Superior temporal gyrus (tissue), 1 donor: ENCODE measurements at regions not wholly inside any gene's neighbourhood (a gene's known extent, or its start where the extent isn't known, plus 50 kb on each side); places are given as distances from the start of the nearest gene placed in this dataset.

Source experiments
- DNase-seq: peaks from one replicate; pipeline ENCODE4 v3.0.0-alpha.2; 2016; ENCODE audit errors: extremely low spot score

DNA sequence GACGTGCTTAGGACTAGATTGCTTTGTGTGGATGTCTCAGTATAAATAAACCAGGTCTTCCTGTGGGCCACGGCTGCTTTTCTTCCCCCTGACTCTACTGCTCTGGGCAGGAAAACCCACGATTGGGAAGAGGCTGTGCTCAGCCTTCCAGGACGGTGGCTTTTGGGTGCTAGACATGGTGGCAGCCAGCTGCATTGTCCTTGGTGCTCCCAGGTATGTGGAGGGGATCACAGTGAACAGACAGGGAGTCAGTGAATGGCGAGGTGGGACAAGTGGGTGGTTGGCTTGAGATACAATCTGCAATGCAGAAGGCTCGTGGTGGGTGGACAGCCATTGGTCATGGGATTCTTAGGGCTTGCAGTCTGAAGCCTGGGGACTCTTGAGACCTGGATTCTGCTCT lies 366.3 kb downstream of the AACS start:
- DNase-seq: no peak

DNA sequence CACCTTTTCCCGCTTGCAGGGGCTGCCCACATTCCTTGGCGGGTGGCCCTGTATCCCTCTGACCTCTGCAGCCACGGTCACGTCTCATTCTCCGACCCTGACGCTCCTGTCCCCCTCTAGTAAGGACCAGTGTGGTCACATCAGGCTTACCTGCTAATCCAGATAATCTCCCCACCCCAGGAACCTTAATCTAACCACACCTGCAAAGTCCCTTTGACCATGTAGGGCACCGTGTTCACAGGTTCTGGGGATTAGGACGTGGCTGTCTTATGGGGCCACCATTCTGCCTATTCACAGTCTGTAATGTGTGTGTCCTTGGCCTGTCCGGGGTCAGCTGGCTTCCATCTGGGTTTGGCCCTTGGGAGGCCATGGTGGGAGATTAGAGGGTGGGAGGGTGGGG lies 368.9 kb downstream of the AACS start:
- DNase-seq: no peak

DNA sequence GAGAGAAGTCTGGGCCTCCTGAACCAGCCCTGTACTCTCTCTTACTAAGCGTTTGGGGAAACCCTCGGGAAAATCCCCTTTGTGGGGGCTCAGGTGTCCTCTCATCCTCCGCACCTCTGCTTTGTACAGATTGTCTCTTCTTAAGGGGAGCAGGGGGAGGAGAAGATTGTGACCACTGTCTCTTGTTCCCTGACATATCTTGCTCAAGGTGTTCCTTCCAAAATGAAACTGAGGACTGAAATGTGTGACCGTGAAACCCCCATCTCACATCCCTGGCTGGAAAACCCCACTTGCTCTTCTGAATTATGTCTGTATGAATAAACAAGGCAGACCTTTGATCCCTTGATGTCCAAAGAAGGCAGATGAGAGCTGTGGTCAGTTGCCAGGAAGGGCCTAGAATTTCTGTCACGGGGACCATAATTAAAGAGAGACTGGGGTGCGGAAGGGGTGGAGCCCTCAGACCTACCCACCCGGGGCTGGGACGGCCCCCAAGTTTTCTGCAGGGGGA lies 369.8 kb downstream of the AACS start:
- DNase-seq: no peak

DNA sequence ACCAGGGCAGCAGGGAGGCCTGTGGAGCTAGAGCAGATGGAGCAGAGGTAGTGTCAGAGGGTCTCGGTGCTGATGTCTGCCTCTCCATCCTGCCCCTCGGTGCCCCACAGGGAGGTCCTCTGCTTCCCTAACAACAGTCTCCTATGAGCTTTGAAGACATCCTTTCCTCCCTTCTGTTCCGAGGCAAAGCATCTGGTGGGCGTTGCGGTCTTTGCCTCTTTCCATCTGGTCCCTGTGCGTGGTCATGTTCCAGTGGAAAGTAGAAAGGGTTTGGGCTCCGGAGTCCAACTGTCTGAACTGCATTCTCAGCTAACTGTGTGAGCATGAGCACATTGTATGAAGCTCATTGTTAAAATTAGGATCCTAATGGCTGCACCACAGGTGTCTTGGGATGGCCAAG lies 370.6 kb downstream of the AACS start:
- DNase-seq: no peak

DNA sequence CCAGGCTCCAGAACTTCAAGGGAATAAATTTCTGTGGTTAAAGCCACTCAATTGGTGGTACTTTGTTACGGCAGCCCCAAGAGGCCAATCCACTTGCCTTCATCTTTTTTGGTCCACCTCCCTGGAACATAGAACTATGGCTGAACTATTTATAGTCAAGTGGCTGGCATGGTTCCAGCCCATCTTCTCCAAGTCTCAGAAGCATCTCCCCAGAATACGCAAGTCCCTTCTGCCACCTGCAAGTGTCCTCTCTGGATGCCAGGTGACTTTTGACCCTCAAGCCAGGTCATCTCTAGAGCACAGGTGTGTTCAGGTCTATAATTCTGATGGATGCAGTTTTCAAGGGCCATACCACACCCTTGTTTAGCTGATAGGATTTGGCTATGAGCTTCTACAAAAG lies 371.5 kb downstream of the AACS start:
- no peak for DNase-seq

DNA sequence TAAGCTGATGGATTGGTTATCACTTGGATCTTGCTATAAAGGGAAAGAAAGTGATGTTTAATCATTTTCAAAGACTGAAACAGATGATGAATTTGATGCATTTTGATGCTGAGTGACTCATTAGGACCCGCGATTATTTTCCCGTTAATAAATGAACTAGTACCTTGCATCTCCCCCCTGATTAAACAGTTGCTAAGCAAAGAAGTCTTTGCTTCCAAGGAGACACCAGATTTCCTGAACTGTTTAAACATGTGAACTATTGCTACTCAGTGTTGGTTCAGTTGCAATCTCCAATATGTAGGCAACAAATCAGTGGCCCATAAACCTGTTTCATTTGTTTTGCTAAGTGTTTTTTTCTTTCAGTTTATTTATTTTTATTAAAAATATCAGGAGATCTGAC lies 375.2 kb downstream of the AACS start:
- no peak for DNase-seq

DNA sequence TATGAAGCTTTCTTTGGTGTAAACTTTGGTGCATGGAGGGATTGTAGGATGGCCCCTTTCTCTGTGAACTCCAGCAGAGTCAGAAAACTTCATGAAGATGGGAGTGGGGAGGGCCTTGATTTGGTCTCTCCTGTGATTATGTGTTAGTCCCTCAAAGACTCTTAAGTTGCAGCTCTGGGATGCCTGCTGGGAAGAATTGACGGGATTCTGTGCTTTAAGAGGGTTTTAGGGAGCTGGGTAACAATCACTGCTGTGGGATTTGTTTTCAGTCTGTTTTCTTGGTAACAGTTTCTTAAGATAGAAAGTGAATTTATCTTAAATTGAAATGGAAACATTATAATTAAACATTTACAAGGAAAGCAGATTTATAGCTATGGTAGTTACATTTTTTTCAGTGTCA lies 378.1 kb downstream of the AACS start:
- no peak for DNase-seq

DNA sequence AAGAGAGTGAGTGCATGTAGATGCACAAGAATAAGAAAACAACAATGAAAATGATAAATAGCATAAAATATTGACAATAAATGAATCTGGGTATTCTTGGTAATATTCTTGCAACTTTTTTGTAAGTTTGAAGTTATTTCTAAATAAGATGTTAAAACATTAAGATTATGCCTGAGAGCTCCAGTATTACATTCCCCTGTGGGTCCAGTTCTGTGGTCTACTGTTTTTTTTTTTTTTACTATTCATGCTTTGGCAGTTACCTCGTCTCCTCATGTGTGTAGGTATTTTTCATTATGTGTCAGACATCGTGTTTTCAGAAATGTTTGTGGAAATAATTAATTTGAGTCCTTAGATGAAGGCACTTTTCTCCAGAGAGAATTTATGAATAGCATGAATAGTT lies 386.2 kb downstream of the AACS start:
- DNase-seq: no peak

DNA sequence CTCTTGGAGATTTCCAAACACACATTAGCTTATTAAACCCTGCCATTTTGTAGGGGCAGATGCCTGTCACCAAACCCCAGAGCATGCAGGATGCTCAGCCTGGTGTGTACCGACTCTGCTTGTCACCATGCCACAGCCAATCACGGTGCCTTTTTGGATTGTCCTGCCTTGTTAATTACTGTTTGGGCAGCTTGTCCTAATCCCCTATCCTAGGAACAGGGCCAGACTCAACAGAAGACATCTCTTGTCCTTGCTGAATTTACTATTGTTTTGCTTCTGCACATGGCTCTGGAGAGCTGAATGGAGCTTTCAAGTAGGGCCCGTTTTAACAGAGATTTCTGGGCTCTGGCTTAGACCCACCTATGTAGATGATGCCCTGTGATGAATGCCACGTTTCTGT lies 388.5 kb downstream of the AACS start:
- DNase-seq: peak; percentile 98

DNA sequence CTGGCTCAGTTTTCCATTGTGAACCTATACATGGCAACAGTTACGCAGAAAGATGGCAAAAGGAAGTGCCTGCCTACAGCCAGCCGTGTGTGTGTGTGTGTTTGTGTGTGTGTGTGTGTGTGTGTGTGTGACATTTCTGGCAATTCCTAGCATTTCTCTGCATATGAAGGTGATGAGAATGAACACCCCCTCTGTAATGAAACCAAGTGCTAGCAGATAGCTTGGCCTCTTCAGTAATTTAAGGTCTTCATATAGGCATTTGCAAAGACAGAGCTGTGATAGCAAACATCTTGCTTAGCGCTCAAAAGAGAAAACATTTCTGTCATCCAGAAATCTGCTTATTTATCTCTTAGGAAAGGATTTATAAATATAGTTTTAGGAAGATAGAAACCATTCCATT lies 389.1 kb downstream of the AACS start:
- DNase-seq: peak; percentile 75

DNA sequence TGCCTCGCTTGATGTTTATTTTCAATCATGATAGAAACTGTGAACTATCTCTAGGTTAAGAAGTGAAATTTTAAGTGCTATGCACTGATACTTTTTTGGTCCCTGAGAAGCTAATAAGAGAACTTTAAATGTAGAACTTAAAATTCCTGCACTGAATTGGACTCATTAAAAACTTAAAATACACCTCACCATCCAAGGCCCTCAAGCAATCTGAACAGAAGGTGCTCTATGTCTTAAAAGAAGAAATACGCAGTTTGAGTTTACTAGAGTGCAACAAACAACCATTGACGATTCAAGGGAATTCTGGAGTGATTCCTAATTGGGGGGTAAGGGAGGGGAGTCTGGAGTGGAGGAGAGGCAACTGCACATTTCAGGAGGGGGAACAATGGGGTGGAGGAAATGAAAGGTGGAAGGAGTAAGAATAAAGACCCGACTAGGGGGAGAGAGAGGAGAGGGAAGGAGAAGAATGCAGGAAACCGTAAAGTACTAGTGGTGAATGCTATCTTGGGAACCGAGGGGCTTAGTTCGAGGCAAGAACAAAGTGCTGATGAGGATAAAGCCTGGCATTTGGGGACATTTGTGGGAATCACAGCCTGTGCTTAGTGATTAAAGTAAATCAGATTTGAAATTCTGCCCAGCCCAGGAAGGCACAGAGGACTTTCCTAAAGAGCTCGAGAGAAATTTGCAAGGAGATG lies 389.7 kb downstream of the AACS start:
- DNase-seq: no peak

DNA sequence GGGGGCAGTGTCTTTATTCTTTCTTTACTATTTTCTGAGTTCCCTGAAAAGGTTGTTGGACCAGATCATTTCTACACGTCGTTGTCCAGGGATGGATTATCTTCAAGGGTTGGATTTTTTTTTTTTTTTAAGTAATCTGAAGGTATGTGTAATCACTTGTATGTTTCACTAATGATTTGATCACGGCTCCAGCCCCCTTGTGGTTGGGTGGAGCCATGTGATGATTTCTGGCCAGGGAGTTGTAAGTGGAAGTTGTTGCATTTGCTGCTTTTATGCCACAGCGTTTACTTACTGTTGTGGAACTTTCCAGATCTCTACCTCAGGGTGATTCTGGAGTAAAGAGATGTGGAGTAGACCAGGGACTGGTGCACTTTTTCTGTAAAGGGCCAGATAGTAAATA lies 390.3 kb downstream of the AACS start:
- peak; percentile 64 for DNase-seq

DNA sequence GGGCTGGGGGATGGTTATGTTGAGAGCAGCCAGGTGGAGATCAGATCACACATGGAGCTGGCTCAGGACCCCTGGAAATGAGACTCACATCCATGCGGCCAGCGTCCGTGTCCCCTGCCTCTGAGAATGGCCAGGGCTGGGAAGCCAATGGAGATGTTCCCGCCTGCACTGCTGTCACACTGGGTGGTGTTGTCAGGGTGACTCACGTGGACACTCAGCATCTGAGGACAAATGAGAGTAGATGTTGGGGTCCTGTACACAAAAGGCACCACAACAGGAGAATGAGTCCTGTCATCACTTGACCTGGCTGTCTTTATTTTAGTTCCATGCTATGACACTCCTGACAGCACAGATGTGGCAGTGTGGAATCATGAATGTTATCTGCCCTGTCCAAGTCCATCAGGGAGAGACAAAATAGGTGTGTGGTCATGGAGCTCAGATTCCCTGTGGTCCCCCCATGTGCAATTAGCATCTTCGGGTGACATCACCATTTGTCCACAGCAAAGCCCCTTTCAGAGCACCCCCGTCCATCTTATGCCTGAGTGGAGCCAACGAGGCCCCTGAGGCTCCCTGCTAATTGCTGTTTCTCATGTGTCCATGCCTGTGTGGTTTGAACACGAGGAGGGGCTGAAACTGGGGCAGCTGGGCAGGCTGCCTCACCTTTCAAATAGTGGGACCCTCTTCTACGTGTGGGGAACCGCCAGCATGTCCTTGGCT lies 393.5 kb downstream of the AACS start:
- no peak for DNase-seq

DNA sequence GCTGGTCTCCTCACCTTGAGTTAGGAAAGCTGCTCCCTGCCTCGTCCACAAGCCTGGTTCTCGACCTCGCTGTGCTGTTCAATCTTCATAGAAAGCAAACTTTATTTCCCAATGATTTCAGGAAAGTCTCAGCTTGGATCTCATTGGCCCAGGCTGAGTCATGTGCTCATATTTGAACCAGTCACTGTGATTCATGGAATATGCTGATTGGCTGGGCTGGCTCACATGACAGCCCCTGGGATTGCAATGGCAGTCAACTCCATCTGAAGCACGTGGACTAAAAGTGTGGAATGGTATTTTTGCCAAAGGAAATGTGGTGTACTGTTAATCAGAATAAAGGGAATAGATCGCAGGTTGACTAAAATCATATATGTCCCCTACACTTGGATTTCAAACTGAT lies 396.6 kb downstream of the AACS start:
- DNase-seq: no peak

DNA sequence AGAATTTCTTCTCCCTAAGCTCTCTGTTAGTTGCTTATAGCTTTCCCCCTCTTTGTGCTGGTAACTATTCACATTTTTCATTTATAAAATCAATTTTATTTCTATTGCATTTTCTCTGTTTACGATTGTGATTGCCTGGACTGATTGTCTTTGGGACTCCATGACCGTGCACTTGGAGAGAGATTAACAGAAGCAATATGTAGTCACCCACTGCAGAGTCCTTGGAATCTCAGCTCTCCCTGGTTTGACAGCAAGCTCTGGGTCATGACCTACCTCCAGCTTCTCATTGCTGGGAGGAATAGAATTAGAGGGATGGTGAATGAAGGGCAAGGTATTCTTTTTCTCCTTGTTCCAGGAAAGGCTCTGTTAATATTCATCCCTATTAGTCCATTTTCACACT lies 398.2 kb downstream of the AACS start:
- DNase-seq: no peak

DNA sequence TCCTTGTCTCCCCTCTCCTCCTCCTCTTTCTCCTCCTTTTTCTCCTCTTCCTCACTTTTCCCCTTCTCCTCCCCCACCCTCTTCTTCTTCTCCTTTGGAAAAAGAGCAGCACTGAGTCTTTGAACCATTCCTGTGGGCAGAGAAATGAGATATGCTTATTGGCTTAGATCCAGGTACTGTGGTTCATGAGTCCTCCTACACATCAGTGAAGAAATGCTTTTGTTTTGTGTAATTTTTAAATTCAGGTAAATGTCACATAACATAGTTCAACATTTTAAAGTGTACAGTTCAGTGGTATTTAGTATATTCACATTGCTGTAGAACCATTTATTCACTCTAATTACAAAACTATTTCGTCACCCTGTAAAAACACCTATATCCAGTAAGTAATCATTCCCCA lies 402.1 kb downstream of the AACS start:
- DNase-seq: no peak

DNA sequence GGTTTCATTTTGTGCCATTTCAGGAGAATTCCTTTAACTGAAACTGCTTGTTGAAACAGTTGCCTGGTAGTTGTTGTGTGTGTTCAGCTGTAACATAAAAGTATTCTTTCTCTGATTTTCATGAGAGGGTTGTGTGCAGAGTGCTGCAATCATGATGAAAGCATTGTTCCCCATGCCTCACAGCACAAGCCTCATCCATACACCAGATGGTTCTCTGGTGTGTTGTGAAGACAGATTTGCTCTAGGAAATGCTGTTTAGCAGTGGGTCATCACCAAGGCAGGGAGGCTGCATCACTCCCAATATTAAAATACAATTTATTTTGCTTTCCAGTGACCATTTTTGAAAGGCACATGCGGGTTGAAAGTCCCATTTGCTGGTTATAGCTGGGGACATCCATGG lies 404.4 kb downstream of the AACS start:
- DNase-seq: no peak

DNA sequence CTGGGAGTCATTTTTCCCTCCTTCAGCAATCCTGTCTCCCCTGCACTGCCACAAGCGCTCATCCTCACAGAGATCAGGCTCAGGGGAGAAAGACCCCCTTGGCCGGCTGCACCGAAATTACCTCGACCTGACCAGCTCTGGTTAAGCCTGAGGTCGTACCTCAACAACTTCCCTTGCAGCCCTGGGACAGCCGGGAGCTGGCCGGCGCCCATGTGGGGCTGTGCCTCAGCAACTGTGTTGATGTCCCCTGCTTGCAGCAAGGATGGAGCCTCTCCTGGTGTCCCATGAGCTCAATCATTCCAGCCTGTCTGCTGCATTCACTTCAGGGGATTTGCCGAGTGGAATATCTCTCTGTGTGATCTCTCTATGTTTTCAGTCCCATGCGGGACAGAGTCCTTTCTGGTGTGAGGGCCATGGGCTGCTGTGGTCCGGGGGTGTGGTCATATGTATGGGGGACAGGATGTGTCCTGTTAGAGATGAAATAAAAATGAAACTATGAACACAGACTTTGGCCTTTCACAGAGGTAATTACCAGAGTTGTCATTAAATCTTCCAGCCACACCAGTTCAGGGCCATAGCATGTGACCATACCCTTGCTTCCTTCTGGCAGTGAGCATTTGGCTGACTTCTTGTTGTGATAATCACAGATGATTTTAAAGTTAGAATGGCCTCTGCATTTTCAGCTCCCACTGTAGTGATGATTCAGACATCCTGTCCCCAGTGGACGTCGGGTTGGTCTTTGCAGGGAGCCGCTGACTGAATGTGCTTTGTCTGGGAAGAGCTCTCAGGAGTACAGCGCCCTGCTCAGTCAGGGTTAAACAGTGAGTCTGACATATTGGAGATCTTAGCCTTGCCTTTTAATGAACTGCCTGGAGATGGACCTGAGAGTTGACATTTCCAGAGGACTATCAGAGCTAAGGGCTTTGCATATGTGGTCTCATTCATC lies 405.9 kb downstream of the AACS start:
- DNase-seq: no peak

DNA sequence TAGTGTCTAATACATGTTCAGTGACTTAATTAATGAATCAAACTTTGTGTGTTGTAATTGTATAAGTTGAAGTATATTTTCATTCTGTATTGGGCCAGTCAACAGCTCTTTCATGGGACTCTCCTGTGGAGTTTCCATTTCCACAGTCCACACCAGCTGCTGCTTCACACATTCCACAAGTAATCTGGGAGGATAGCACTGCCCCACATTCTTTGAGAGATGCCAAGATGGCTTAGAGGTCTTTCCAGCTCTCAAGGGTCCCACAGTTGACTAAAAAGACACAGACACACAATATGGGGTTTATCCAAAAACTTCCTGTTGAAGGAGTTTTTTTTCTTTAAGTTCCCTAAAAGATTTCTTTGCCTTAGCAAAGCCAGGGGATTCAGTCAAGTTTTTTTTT lies 408.3 kb downstream of the AACS start:
- DNase-seq: no peak

DNA sequence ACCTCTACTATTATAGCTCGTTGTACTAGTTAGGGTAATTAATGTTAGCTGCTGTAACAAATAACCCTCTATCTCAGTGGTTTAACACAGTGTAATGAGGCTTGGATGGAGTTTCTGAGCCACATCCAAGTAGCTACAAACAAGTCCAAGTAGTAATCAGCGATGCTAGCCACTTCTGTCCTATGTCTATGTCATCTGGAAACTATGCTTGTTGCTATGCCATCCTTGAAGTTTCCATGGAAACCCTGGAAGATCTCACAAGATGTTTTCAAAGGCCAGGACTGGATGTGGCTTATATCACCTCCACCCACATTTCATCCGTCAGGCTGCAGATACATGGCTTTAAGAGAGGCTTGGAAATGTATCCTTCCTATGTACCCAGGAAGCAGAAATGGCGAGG lies 422.1 kb downstream of the AACS start:
- peak; percentile 50 for DNase-seq

DNA sequence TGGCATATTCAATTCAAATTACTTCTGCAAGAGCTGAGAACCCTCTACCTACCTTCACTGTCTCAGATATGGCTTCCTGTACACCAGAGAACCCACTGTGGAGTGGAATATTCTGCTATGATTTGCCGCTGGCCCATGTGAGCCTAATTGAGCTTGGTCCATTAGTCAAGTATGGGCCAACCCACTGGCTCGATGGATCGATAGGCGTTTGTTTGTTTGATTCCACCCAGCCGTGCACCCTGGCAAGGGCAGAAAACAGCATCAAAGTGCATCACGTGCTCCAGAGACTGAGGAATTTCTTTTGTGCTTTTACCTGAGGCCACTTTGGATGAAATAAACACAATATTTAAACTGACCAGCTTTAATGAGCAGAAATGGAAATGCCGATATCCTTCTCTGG lies 426.3 kb downstream of the AACS start:
- no peak for DNase-seq
